CD14-positive monocyte (primary cell): ENCODE measurements at regions not wholly inside any gene's neighbourhood (a gene's known extent, or its start where the extent isn't known, plus 50 kb on each side); places are given as distances from the start of the nearest gene placed in this dataset.
"Not testable (repeated sequence)": the region's sequence is repeated elsewhere in the genome, so short reads cannot be mapped to it uniquely, and the experiment has no call there.

Source experiments
- DNase-seq, 3 donors: peaks; one replicate each; pipeline ENCODE4 v3.0.0-alpha.2; 2011 to 2022
- H2AFZ ChIP-seq: 2 replicates; pipeline ENCODE4 v1.6.0; 2012; ENCODE audit warnings: mild to moderate bottlenecking, low read depth, low read length, inconsistent platforms; ENCODE audit not compliant: insufficient read depth, poor library complexity, severe bottlenecking
- H3K27ac ChIP-seq, 2 donors: 1 replicate in 1 of 2; 2 replicates in 1 of 2; pipeline ENCODE4 v1.5.1; 2012 to 2013; ENCODE audit warnings: low read length in 2 of 2, control low read depth in 1 of 2, inconsistent platforms in 1 of 2, low read depth in 1 of 2, mild to moderate bottlenecking in 1 of 2
- H3K27me3 ChIP-seq, 2 donors: one replicate each; pipeline versions ENCODE4 v1.6.0 to v1.6.1; 2011 to 2013; ENCODE audit warnings: low read length in 2 of 2; ENCODE audit not compliant: control insufficient read depth in 2 of 2, insufficient read depth in 2 of 2
- H3K36me3 ChIP-seq, 2 donors: replicated peaks in 1 of 2; 1 replicate in 1 of 2; 2 replicates in 1 of 2; pipeline versions ENCODE4 v1.5.1 to v1.6.1; 2012 to 2013; ENCODE audit warnings: low read length in 2 of 2, control low read depth in 1 of 2, inconsistent platforms in 1 of 2, mild to moderate bottlenecking in 1 of 2; ENCODE audit not compliant: insufficient read depth in 2 of 2, control insufficient read depth in 1 of 2
- H3K4me1 ChIP-seq, 2 donors: 1 replicate in 1 of 2; 2 replicates in 1 of 2; pipeline versions ENCODE4 v1.5.1 to v1.6.1; 2012 to 2013; ENCODE audit warnings: low read length in 2 of 2, control low read depth in 1 of 2, inconsistent platforms in 1 of 2, mild to moderate bottlenecking in 1 of 2, moderate library complexity in 1 of 2; ENCODE audit not compliant: insufficient read depth in 2 of 2, control insufficient read depth in 1 of 2
- H3K4me2 ChIP-seq: replicated peaks from 2 replicates; pipeline ENCODE3; 2012; ENCODE audit warnings: low read length, moderate library complexity, mild to moderate bottlenecking; ENCODE audit not compliant: poor library complexity, severe bottlenecking; ENCODE audit errors: extremely low read depth
- H3K4me3 ChIP-seq, 3 experiments: fragments of 200-600 bp in 1 of 3; sonication (generic) in 1 of 3; replicated peaks in 1 of 3; 1 replicate in 2 of 3; 2 replicates in 1 of 3; pipeline ENCODE4 v1.5.1; 2011 to 2013; ENCODE audit warnings: low read length in 3 of 3, mild to moderate bottlenecking in 3 of 3, control low read depth in 2 of 3, low read depth in 2 of 3, inconsistent platforms in 1 of 3, moderate library complexity in 1 of 3
- H3K79me2 ChIP-seq: 2 replicates; pipeline ENCODE4 v1.6.0; 2012; ENCODE audit warnings: mild to moderate bottlenecking, control low read depth, inconsistent platforms, low read length, moderate library complexity; ENCODE audit not compliant: insufficient read depth
- H3K9ac ChIP-seq: 2 replicates; pipeline ENCODE4 v1.6.0; 2017; ENCODE audit warnings: low read length, mild to moderate bottlenecking; ENCODE audit not compliant: insufficient read depth, poor library complexity, severe bottlenecking
- H3K9me3 ChIP-seq, 2 donors: replicated peaks in 1 of 2; 1 replicate in 1 of 2; 2 replicates in 1 of 2; pipeline versions ENCODE4 v1.5.1 to v1.6.1; 2012 to 2013; ENCODE audit warnings: low read length in 2 of 2, control low read depth in 1 of 2; ENCODE audit not compliant: control insufficient read depth in 1 of 2, insufficient read depth in 1 of 2
- H4K20me1 ChIP-seq: 2 replicates; pipeline ENCODE4 v1.6.0; 2012; ENCODE audit warnings: mild to moderate bottlenecking, low read length, control low read depth, moderate library complexity; ENCODE audit not compliant: insufficient read depth
- H3K27ac Mint-ChIP-seq, 7 donors: one replicate each; pipeline ENCODE4 v1.8.0; 2020; ENCODE audit warnings: mild to moderate bottlenecking in 7 of 7, mixed read lengths in 7 of 7, moderate library complexity in 6 of 7, inconsistent platforms in 2 of 7
- H3K27me3 Mint-ChIP-seq, 3 donors: one replicate each; pipeline ENCODE4 v1.8.0; 2021 to 2022; ENCODE audit warnings: low read depth in 3 of 3, mild to moderate bottlenecking in 3 of 3, mixed read lengths in 3 of 3, moderate library complexity in 3 of 3, inconsistent platforms in 1 of 3
- H3K36me3 Mint-ChIP-seq, 2 donors: one replicate each; pipeline ENCODE4 v1.8.0; 2020; ENCODE audit warnings: mixed read lengths in 2 of 2, inconsistent platforms in 1 of 2, mild to moderate bottlenecking in 1 of 2
- H3K4me1 Mint-ChIP-seq: one replicate; pipeline ENCODE4 v1.8.0; 2020; ENCODE audit warnings: mild to moderate bottlenecking, mixed read lengths
- H3K4me3 Mint-ChIP-seq, 2 donors: one replicate each; pipeline ENCODE4 v1.8.0; 2020; ENCODE audit warnings: mild to moderate bottlenecking in 2 of 2, mixed read lengths in 2 of 2, moderate library complexity in 1 of 2
- H3K9me3 Mint-ChIP-seq, 7 donors: one replicate each; pipeline ENCODE4 v1.8.0; 2020 to 2022; ENCODE audit warnings: mixed read lengths in 7 of 7, mild to moderate bottlenecking in 6 of 7, moderate library complexity in 6 of 7, inconsistent platforms in 2 of 7
- WGBS: methylation state at CpG from one replicate; pipeline ENCODE4 v1.1.5; 2013; ENCODE audit warnings: missing lambda C conversion rate; ENCODE audit not compliant: insufficient coverage; 5-methylcytosine and 5-hydroxymethylcytosine counted together
- intact Hi-C, 2 donors: fragments of 100-400 bp; cut with micrococcal nuclease; formaldehyde crosslinking; loops; one replicate each; pipeline versions ENCODE4 v1.15.0 to v1.15.1; 2023
- TF ChIP-seq, protein P1 (sequence below): fragments of 200-600 bp; IDR thresholded peaks from one replicate; pipeline ENCODE4 v1.8.0; 2022; ENCODE audit warnings: antibody characterized with exemption, mild to moderate bottlenecking

DNA sequence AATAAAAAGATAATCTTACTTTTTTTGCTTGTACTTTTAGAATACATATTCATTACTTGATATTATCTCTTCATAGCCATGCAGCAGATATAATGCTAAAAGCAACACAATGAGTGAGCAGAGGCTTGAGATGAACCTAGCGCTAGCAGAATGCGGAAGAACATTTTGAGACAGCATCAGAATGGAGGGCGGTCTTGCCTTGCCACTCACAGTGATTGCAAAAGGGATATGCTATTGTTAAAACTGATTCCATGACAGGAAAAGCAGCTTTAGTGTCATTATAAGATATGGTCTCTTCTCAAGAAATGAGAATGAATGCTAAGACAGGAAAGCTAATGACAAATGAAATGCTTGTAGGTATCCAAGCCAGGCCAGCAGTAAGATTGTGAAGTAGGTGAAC lies 200.0 kb upstream of the GJE1 start:
- Mint-ChIP-seq H3K9me3 (peaks cover 0 to 6% (median 1%) of the 10 kb centered on the region in 7 donors), H3K4me3 (no peak overlapping the region), H3K27me3 (peaks cover 0 to 2% (median 0%) of the 10 kb centered on the region in 3 donors), H3K4me1 (no peaks in the 10 kb centered on the region), H3K27ac (no peak overlapping the region), H3K36me3 (no peaks in the 10 kb centered on the region)
- intact Hi-C loops, result no loop called here
- no peak overlapping the region for H3K4me2 ChIP-seq
- H3K27ac ChIP-seq, result no peak overlapping the region
- no peak overlapping the region for H2AFZ ChIP-seq
- no peaks in the 10 kb centered on the region for H3K27me3 ChIP-seq
- 69% methylated on average over 3 of the region's 3 CpGs for WGBS
- H3K4me1 ChIP-seq, result no peaks in the 10 kb centered on the region
- no peaks in the 10 kb centered on the region for H4K20me1 ChIP-seq
- H3K36me3 ChIP-seq, result no peaks in the 10 kb centered on the region
- H3K9ac ChIP-seq, result no peak overlapping the region
- peaks cover 4 to 5% of the 10 kb centered on the region in 2 donors for H3K9me3 ChIP-seq
- no peak for DNase-seq
- TF ChIP-seq, protein P1, sequence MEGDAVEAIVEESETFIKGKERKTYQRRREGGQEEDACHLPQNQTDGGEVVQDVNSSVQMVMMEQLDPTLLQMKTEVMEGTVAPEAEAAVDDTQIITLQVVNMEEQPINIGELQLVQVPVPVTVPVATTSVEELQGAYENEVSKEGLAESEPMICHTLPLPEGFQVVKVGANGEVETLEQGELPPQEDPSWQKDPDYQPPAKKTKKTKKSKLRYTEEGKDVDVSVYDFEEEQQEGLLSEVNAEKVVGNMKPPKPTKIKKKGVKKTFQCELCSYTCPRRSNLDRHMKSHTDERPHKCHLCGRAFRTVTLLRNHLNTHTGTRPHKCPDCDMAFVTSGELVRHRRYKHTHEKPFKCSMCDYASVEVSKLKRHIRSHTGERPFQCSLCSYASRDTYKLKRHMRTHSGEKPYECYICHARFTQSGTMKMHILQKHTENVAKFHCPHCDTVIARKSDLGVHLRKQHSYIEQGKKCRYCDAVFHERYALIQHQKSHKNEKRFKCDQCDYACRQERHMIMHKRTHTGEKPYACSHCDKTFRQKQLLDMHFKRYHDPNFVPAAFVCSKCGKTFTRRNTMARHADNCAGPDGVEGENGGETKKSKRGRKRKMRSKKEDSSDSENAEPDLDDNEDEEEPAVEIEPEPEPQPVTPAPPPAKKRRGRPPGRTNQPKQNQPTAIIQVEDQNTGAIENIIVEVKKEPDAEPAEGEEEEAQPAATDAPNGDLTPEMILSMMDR, result no peak
- H3K79me2 ChIP-seq, result no peaks in the 10 kb centered on the region
- H3K4me3 ChIP-seq, result no peak overlapping the region

DNA sequence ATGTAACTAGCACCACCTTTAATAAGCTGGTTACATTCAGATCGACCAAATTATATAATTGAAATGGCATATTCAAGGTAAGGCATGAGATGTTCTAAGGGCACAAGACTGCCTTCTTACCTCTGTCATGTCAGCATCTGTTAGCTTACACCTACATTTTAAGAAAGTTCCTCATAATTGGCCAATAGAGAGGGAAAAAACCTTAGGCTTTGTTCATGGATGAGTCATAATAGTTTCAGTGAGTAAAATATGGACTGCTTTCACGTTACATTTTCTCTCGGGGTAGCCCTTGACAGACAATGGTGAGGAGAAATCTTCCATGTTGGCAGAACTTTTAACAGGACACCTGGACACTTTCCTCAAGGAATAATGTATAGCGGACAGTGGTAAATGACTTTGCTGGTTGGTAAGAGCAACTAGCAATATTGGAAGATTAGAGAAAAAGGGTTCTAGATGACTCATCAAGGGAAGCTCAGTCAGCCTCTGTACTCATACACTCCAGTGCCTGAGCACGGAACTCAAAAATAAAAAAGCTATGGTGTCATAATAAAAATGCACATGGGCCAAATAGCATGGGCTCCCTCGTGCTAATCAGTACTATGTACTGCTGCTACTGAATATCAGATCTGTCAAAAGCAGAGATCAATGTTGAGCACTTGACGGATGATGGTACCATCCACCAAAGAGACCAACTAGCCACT lies 206.4 kb upstream of the GJE1 start:
- H4K20me1 ChIP-seq, H3K4me1 ChIP-seq, H3K4me2 ChIP-seq, H3K9me3 Mint-ChIP-seq, H3K4me1 Mint-ChIP-seq, H3K4me3 ChIP-seq, H2AFZ ChIP-seq, H3K79me2 ChIP-seq, DNase-seq, H3K27me3 Mint-ChIP-seq, H3K9me3 ChIP-seq, H3K27ac ChIP-seq, H3K27me3 ChIP-seq, H3K36me3 Mint-ChIP-seq, H3K4me3 Mint-ChIP-seq, H3K9ac ChIP-seq, H3K27ac Mint-ChIP-seq, intact Hi-C loops, H3K36me3 ChIP-seq: not testable (repeated sequence)
- no CpG with 5 or more reads among the region's 7 CpGs for WGBS
